WERI-Rb-1 (cell line): ENCODE measurements at regions not wholly inside any gene's neighbourhood (a gene's known extent, or its start where the extent isn't known, plus 50 kb on each side); places are given as distances from the start of the nearest gene placed in this dataset.

Experiments
- DNase-seq: peaks from one replicate; pipeline ENCODE4 v3.0.0-alpha.2; 2020
- H3K27ac ChIP-seq: fragments of 250-450 bp; sonication (Bioruptor Pico); 2 replicates; pipeline ENCODE4 v1.5.1; 2020; ENCODE audit warnings: mild to moderate bottlenecking, moderate library complexity
- H3K27me3 ChIP-seq: fragments of 250-450 bp; sonication (Bioruptor Pico); 2 replicates; pipeline ENCODE4 v1.5.1; 2021; ENCODE audit warnings: mild to moderate bottlenecking, low read depth, moderate library complexity; ENCODE audit not compliant: insufficient read depth, severe bottlenecking
- H3K36me3 ChIP-seq: fragments of 250-450 bp; sonication (Bioruptor Pico); 2 replicates; pipeline ENCODE4 v1.5.1; 2020; ENCODE audit warnings: mild to moderate bottlenecking, moderate library complexity
- H3K4me3 ChIP-seq: 2 replicates; pipeline ENCODE4 v1.5.1; 2011; ENCODE audit warnings: low read depth, mild to moderate bottlenecking, control low read depth, low read length
- H3K9me3 ChIP-seq: fragments of 250-450 bp; sonication (Bioruptor Pico); 2 replicates; pipeline ENCODE4 v1.5.1; 2021; ENCODE audit warnings: mild to moderate bottlenecking, moderate library complexity; ENCODE audit not compliant: severe bottlenecking
- CTCF ChIP-seq: IDR thresholded peaks from 2 replicates; pipeline ENCODE4 v1.5.1; 2011; ENCODE audit warnings: low read depth, mild to moderate bottlenecking, control low read depth, inconsistent platforms, low read length

DNA sequence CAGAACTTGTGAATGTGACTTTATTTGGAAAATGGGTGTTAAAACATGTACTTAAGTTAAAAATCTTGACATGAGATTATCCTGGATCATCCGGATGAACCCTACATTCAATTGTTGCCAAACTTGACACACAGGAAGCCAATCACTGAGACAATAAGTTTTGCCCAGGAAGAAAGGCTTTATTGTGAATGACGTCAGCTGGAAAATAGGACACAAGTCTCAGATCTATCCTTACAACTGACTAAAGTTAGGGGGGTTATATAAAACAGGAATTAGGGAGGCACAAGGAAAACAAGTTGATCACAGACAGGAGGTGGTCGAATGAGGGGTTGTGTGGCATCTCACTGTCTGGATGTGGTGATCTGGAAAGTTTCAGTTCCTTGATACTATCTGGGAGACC, 126.9 kb downstream of the TTC8 start:
- Histone ChIP-seq H3K27me3 (no peaks in the 10 kb centered on the region), H3K27ac (no peak overlapping the region), H3K4me3 (no peak overlapping the region), H3K36me3 (no peaks in the 10 kb centered on the region), H3K9me3 (peaks cover 6% of the 10 kb centered on the region)
- no peak for DNase-seq
- TF ChIP-seq CTCF: no peak

DNA sequence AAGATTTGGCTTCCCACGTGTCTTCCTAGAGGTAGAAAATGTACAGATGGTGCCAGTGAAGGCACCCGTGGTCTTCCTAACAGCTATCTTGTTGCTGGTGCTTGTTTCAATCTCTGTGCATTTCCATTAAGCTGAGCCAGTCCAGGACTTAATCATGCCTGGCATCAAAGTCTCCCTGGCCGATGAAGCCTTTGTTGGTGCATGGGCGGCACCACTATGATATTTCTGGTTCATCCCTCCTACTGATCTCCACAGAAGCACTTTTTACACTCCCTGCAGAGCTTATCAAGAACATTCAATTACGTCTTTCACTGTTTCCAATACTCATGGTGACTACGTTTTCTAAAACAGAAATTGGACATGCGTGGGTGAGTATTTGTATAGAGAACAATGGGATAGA, 128.4 kb downstream of the TTC8 start:
- no peaks in the 10 kb centered on the region for H3K27me3 ChIP-seq
- no peak overlapping the region for H3K4me3 ChIP-seq
- no peaks in the 10 kb centered on the region for H3K36me3 ChIP-seq
- no peak for DNase-seq
- H3K9me3 ChIP-seq: peaks cover 6% of the 10 kb centered on the region
- H3K27ac ChIP-seq: no peak overlapping the region
- TF ChIP-seq CTCF: no peak

DNA sequence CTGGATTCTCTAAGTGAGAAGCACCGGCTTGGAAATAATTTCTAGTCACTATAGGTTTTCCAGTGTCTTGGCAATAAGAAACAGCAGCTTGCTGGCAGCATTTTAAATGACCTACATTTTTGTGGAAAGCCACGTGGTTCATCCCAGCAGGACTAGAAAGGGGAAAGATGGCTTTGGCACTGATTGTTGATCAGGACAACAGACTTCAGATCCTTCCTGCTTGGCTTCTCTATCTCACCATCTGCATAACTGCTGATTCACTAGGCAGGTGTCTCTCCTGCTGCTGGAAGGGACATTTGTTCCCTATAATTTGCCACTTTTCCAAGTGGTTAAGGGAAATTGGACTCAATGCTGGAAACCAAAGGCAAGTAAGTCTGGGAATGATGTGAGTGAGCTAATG, 131.0 kb downstream of the TTC8 start:
- TF ChIP-seq CTCF: no peak
- H3K27me3 ChIP-seq: no peaks in the 10 kb centered on the region
- H3K9me3 ChIP-seq: peaks cover 6% of the 10 kb centered on the region
- no peak overlapping the region for H3K4me3 ChIP-seq
- DNase-seq: no peak
- H3K27ac ChIP-seq: no peak overlapping the region
- no peaks in the 10 kb centered on the region for H3K36me3 ChIP-seq

GRCh38 chr14:88960496-88960895, 136.0 kb downstream of the TTC8 start:
- H3K9me3 ChIP-seq: no peaks in the 10 kb centered on the region
- H3K27me3 ChIP-seq: no peaks in the 10 kb centered on the region
- DNase-seq: no peak
- H3K27ac ChIP-seq: no peak overlapping the region
- H3K4me3 ChIP-seq: no peak overlapping the region
- TF ChIP-seq CTCF: no peak
- no peaks in the 10 kb centered on the region for H3K36me3 ChIP-seq

DNA sequence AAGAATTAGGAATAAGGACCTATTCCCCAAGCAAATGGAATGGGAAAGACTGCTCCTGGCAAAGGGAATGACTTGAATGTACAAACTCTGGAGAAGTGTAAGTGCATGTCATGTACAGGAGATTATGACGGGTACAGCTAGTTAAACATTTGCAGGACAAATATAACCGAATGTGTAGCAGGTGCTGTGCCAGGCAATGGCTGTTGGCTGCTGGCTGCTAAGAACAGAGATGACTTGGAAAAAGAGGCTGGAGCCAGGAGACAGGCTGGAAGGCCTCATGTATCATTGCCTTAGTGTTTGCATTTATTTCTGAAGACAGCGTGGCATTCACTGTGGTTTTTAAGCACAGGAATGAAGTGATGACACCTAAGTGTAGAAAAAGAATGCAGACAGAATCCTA, 136.8 kb downstream of the TTC8 start:
- no peaks in the 10 kb centered on the region for H3K27me3 ChIP-seq
- no peak for TF ChIP-seq CTCF

DNA sequence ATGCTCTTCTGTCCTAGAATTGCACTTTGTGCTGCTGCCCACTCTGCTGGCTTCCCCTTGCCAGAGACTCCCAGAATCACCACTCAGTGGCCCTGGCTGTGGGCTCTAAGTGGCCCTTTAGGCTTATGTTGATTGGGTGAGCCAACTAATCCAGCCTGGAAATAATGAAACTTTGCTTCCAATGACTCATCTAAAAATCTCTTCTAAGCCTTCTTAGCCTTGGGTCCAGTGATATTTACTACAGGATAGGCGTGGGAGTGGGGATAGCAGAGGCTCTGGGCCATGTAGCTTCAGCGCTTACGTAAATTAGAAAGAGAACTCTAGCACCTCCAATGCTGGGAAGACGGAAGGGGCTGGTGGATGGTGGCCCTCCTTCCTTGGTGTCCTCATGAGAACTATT, 137.9 kb downstream of the TTC8 start:
- Histone ChIP-seq H3K27me3 (no peaks in the 10 kb centered on the region), H3K4me3 (no peak overlapping the region), H3K9me3 (no peaks in the 10 kb centered on the region), H3K27ac (no peak overlapping the region), H3K36me3 (no peaks in the 10 kb centered on the region)
- no peak for TF ChIP-seq CTCF
- peak; percentile 19 for DNase-seq

More for the DNA sequence above, 136.8 kb downstream of the TTC8 start:
- no peak for DNase-seq
- Histone ChIP-seq H3K9me3 (no peaks in the 10 kb centered on the region), H3K4me3 (no peak overlapping the region), H3K27ac (no peak overlapping the region), H3K36me3 (no peaks in the 10 kb centered on the region)
